PC-3 (cell line): ENCODE measurements at regions not wholly inside any gene's neighbourhood (a gene's known extent, or its start where the extent isn't known, plus 50 kb on each side); places are given as distances from the start of the nearest gene placed in this dataset.

Source experiments
- CTCF ChIP-seq: fragments of 300-600 bp; sonication (generic); conservative IDR thresholded peaks from 2 replicates; pipeline ENCODE4 v1.5.1; 2017; ENCODE audit warnings: antibody characterized with exemption, low read depth, mild to moderate bottlenecking, low read length
- EZH2 ChIP-seq: fragments of 300-600 bp; sonication (generic); IDR thresholded peaks from one replicate; pipeline ENCODE4 v1.6.1; 2017; ENCODE audit warnings: antibody characterized with exemption, mild to moderate bottlenecking, low read length; ENCODE audit not compliant: unreplicated experiment

GRCh38 chr15:95972812-95973211 lies 357.7 kb upstream of the NR2F2 start:
- TF ChIP-seq EZH2, result no peak
- TF ChIP-seq CTCF, result no peak
